GM18907 (cell line): ENCODE measurements at regions not wholly inside any gene's neighbourhood (a gene's known extent, or its start where the extent isn't known, plus 50 kb on each side); places are given as distances from the start of the nearest gene placed in this dataset.
A peak's percentile ranks its signal among the peaks of the same experiment; 100 is the strongest.

Experiments
- ATAC-seq: cut with Tn5 transposase; IDR thresholded peaks from one replicate; pipeline ENCODE4 v1.9.1; 2021; ENCODE audit warnings: mild to moderate bottlenecking, moderate library complexity; ENCODE audit not compliant: unreplicated experiment

DNA sequence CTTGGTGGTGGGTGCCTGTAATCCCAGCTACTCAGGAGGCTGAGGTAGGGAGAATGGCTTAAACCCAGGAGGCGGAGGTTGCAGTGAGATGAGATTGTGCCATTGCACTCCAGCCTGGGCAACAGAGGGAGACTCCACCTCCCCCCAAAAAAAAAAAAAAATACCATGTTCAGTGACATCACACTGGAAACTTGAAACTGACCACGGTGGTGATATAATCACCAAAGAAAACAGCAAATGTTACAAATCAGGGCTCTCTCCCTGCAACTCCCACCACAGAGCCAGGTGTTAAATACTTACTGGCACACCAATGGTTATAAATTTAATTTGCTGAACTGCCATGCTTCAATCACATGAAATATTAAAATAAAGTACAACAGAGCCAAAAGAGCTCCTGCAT lies 81.4 kb downstream of the ZNF608 start:
- ATAC-seq, result no peak

DNA sequence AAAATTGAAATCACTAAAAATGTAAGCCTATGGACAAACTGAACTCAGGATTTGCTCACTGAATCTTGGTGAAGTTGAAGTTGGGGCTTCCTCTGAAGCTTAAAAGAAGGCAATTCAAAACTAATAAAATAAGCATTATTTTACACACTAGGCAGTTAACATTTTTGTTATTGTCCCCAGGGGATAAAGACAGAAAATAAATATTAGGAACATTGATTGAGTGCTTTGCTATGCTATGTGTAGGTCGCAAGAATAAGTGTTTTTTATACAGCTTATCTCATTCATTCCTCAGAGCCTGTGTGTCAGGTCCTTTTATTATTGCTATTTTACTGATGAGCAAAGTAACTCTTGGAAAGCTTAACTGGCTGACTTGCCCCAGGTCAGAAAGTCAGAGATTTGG lies 82.2 kb downstream of the ZNF608 start:
- no peak for ATAC-seq

DNA sequence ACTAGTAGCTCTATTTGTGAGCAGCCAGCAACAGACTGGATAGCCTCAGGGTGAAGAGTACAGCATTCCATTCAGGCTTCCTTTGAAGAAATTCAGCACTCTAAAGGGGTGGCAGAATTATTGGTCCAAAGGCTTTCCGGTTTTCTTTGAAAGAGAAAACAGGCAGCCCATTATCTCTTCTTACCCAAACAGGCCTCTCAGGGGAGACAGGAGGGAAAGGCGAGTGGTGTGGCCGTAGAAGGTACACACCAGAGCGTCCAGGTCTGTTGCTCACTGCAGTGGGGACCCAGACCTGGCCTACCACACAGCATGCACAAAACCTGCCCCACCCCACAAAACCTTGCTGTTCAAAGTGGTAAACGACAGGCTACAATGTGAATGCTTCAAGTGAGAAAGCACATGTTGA lies 83.3 kb downstream of the ZNF608 start:
- ATAC-seq, result no peak

DNA sequence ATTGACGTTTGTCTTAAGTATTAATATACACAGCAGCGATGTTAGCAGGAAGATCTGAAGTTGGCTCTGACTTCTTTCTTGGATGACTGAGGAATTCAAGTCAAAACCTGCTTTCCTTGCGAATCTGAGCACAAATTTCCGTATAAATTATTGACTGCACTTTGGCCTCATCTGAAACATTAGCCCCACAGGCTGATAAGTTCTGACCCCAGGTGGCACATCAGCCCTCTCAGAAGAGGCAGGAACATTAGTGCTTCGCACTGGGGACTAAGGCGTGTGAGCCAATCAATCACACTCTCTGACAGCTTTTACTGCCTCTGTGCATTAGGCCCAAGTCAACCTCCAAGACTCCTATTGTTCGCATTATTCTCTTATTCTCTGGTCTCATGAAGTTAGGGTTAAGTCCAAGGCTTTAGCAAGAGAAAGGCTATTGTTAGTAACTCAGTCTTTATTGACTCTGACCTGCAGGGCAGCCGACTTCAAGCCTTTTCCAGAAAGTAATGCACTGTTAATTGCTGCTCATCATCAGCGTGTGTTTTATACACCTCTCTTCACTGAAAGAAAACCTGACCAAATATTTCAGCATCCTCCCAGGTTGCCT lies 84.2 kb downstream of the ZNF608 start:
- ATAC-seq, result no peak

DNA sequence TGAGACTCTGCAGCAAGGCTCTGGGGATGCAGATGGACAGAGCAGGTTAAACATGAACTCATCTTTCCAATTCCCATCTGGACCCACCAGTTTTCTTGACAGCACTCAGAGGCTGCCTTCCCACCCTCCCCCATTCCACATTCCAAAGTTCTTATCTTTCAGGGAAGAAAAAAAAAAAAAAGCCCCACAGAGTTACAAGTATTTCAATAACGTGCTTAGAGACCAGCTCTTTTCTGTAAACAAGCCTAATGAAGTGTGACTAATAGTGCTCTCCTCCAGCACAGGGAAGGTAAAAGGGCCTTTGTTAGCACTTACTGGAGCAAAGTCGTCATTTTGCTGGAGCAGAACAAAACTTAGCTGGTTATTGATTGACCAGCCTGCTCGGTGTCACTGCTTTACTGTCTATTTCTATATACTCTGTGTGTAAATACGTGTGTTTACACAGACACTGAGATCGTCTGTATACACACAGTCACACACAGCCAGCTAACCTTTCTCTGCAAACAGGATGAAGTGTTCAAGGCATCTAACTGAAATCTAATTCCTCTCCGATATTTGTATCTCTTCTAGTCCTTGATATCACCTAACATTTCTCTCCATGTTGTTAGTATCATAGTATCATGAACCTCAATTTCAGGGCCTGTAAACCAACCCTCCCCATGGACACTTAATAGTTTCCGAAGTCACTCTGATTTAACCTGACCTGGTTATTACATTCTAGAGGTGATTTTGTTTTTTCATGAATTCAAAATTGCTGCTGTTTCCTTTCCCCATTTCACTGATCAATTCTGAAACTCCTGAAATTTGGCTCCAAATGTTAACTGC lies 84.9 kb downstream of the ZNF608 start:
- peak; percentile 63 for ATAC-seq

DNA sequence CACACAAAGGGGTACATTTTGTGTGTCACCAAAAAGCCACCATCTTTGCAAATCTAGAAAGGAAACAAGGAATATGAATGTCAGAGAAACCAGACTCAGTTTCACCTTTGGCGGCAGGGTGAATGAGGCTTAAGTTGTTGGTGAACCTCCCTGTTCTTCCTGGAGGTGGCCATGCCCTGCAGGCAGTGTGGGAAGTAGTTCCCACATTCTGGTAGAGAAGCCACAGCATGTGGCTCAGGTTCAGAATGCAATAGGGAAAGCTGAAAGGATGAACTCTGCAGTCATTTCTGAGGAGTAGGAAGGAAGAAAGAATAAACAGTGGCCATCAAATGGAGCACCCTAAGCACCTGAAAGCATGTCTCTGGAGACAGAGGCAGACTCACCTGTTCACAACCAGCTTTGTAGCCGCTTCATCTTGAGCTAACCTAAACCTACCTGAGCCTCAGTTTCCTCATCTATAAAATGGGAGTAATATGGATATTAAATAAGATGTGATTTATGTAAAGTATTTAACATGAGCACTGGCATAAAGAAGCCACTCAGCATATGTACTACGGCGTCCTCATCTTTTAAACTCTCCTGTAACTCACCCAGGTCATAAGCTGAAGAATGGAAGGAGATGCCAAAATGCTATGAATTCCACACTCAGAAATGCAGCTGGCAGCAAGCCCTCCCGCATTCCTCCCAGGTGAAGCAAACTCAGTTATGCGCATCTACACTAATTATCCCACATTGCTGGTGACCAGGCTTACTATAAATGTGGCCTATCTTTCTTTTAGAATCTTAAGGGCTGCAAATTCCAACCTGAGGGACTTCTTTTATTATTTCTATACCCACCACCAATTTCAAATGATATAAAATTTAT lies 86.0 kb downstream of the ZNF608 start:
- ATAC-seq, result no peak

DNA sequence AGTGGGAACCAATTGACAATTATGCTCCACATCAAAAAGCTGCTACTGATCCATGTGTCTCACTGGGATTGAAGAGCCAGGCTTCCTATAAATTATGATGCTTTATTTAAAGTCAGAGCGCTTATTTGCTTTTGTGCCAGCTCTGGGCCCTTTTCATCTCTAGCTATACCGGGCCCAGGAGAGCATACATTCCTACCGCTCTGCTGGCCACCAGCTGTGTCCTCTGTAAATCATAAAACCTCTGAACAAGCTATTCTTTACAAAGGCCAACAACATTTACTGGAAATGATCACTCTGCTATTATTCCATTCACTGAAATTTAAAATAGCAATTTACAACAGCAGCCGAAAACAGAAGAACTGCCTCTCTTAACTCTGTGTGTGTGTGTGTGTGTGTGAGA lies 86.6 kb downstream of the ZNF608 start:
- ATAC-seq, result no peak

DNA sequence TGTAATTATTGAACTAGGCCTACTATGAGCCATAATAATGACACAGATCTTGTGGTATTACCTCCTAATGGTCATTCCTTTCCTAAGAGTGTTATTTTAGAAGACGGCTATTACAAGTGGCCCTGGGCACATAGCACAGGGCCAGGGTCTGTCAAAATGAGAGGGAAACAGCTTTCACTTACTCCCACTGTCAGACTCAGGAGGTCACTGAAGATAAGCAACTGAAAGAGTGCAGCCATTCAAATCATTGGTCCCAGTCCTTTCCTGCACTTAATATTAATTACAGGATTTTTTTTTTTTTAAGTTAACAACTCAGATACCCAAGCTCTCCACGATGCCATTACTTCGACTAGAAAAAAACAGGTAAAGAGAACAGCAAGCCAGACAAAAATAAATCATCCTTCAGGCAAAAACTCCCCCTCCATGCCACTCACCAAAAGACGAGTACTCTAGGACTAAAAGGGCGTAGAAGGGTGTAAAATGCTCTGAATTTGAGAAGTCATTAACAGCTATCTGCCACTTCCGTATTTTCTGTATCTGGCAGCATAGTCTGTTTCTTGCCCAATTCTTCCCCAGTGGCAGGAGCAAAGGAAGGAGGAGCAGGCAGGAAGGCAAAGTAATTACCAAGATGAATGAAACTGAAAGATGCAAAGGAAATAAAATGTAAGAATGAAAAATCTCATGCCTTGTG lies 87.4 kb downstream of the ZNF608 start:
- no peak for ATAC-seq

DNA sequence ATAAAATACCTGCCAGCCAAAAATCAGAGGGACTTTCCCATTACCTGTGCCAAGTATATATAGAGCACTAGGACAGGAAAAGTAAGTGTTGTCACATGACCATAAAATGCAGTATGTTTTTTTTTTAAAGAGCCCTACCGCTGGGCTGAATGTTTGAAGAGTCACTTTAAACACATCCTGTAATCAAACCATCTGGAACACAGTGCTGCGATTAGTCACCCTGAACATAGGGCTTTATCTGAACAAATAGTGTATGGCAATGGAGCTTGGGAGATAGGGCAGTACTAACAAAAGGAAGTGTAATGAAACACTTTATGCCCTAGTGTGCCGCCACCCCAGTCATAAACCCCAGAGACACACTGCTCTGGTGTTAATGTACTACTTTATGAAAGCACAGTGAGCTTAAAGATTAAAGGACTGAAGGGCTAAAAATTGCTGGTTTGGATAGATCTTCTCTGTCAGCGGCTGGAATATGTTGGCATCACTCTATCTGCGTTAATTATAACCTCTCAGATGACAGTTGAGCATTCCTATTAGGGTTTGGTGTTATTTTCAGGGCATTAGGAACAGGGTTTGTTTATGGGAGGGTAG lies 90.4 kb downstream of the ZNF608 start:
- peak; percentile 33 for ATAC-seq

DNA sequence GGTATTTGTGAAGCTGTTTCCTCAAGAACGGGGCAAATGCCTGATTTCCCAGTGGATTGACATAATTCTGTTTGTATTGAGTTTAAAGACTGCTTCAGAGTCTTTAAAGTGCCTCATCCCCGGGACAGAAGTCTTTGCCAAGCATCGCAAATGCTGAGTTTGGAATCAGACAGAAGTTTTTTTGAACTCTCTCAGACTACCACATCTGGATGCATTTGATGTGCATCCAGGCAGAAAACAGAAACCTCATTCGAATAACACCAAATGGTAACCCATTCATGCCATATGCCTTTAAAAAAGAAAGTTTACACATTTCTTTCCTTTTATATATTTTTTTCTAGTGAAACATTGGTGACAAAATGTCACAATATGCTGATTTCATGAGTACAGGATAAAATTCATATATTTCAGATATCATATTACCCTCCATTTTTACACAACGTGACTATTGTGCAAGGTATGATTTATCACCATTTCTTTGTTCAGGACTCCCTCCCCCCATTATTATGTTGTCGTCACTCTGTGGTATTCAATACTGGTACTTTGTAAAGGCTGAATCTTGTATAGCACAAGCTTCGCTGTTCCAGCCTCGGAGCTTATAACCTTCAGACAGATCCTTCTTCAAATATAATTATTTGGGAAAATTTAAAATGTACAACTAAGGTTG lies 91.1 kb downstream of the ZNF608 start:
- no peak for ATAC-seq

DNA sequence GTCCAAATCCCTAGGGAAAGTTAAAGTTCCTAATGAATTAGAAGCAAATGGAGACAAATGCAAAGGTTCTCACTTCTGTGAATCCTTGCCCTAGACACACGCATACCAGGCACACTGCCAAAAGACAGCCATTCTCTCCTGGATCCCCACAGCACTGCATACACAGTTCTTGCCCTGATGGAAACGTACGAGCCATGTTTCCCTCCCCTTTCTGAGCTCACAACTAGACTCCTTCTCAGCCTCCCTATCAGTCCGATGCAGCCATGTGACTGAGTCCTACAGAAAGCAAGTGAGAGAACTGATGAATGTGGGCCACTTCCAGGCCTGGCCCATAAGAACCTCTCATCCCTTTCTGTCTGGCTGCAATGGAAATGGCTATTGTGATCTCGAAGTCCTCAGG lies 92.0 kb downstream of the ZNF608 start:
- no peak for ATAC-seq

DNA sequence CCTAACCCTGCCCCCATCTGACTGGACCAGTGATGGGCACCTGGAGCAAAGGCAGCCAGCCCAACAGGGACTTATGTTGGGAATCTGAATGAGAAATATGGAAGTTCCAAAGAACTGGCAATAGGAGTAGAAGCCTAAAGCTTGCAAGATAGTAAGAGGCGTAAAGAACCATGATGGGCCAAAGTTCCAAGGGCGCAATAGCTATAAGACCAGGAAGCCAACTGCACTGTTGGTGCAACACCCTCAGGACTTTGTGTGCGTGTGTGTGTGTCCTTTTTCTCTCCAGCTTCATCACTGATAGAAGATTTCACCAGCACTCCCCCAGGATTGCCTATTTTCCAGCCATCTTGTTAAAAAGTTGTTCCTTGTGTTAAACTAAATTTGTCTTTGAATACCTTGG lies 92.8 kb downstream of the ZNF608 start:
- no peak for ATAC-seq

DNA sequence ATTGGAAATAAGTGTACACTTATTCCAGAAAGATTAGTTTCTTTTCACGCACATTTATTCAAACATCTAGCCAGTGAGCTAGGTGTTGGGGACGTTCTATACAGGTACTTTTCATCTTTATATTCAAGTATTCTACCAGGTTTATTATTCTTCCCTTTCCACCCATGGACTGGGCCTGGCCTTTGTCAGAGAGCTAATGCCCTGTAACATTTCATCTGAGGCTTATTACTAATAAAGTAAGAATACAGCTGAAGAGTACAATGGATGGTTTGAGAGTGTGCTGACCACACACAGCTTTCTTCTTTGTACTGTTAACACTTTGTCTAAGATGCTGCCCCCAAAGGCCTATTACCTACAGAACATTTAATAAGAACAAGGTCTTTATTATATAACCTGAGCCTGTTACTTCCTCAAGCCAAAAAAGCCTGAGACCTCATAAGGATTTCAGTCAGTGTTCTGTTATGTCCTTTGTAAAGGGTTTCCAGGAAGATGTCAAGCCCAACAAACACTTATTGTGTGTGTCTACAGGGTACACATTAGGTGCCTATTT lies 93.5 kb downstream of the ZNF608 start:
- no peak for ATAC-seq

DNA sequence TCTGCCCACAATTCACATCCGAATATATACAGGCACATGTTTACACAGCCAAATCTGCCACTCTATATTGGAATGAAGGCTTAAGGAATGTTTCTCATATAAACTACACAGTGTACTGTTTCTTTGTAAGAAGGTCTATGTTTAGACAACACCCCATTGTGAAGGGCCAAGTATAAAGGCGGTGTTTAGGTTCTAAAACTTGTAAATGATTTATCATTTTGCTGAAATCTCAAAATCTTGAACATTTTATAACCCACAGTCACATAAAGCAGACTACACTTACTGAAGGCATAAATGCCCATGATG lies 94.0 kb downstream of the ZNF608 start:
- ATAC-seq, result no peak

DNA sequence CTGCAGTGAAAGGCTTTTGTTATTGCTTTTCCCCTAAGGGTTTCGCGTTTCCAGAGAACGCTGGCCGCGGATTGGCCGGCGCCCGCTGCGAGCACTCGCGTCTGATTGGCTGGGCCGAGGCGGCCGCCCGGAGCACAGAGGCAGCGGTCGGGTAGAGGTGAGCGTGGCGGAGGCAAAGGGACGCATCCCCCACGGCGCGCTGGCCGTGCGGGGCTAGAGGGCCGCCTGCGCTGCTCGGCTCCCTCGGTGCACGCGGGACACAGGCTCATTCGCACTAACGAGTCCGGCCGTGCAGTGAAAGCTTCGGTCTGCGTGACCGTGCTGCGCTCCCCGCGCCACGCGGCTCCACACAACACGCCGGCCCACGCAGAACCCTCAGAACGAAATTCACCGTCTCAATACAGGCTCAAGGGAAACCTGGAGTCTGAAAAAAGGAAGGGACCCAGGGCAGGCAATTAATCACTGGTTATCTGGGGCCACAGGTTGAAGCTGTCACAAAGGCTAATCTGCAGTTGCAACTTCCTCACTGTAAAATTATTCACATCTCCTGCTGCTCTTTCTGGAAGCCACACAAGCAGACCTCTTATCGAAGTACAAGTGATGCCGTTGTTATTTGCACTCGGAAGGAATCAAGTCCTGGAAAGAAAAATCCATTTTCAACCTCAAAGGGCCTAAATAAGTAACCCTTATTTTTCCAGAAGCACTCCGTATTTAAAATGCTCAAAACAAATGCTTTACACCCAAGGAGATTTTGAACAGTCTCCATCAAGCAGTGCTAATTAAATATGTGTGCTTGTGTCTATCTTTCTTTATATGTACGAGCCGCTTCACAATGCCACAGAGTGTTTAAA lies 94.6 kb downstream of the ZNF608 start:
- peak; percentile 28 for ATAC-seq

DNA sequence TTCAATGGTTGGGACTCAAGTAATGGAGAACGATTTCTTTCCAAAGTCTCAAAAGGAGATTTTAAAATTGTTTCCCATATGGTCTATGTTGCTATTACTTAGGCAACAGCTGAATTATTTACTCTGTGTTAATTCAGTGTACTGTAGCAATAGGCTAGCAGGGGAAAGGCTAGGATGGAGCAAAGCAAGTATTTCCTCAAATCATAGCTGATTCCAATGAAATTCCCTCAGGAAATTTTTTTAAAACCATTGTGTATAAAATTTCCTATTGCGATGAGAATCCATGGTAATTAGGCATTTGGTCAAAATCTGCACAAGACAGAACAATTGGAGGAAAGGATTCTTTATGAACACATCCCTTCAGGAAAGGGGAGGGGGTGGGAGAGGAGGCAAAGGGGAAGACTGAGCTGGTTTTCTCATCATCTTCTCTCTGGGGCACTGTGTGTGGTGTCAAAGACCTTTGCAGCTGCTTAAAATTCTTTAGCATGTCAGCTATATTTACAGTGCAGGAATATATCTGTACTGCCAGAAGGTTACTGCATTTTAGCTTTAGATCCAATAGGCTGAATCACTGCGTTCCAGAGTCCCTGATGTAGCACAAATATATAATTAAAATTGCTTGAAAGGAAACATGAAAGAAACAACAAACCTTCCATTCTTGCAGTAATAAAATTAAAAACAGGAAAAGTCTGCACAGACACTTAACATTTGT lies 95.3 kb downstream of the ZNF608 start:
- ATAC-seq, result no peak

DNA sequence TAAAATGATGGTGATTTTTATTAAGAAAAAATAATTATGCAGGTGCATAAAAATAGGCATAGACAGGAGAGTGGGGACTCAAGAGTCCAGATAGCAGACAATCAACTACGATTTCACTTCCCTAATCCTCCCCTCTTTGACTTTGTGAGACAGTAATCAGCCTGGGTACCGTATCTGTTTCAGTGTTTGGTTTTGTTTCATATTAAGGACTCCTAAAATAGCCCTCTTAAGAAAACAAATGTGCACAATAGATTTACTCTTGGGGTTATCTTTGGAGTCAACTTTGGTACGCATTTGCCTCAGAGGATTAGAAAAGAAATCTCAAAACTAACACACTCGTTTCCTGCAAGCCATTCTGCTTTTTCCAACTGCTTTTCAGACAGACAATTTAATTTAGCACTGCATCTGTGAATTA lies 96.3 kb downstream of the ZNF608 start:
- peak; percentile 66 for ATAC-seq

DNA sequence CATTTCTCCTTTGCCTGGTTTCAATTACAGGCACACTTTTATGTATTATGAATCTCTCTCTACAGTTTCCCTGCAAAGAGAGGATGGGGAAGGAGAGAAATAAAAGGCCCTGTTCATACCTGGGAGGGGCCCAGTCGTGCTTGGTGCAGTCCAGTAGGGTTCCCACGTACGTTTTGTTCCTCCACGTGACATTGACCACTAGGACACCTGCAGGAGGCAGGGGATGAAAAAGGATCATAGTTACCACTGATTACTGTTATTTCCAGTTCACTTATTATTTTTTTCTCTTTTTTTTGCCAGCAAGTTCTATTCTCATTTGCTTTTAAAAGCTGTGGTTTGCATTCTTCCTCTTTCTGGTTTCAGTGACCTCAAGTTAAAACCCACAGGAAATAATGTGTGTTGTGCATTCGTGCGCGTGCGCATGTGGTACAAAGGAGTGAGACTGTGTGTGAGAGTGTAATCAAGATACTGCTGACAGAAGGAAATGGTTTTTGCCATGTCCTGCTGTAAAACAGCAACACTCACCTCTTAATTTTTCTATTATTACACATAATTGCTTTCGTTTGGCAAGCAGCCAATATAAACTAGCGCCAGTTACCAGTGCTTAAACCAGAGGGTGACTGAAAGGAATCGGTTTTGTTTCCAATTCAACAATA lies 96.8 kb downstream of the ZNF608 start:
- peak; percentile 86 for ATAC-seq
